ENCODE measurements at regions not wholly inside any gene's neighbourhood (a gene's known extent, or its start where the extent isn't known, plus 50 kb on each side); places are given as distances from the start of the nearest gene placed in this dataset.

GRCh38 chr22:48563118-48563965 lies 1264.3 kb downstream of the BRD1 start:
- no peak for TF ChIP-seq CTCF (conservative IDR thresholded peaks at IDR 0.05; ENCODE audit: low read depth in 2 of 2)
- no peak for TF ChIP-seq CREB1 (CRISPR knock-in tag; IDR thresholded peaks at IDR 0.05; ENCODE audit: low read depth)
- TF ChIP-seq EZH2 (IDR thresholded peaks at IDR 0.05; ENCODE audit: low read depth, unreplicated experiment), result no peak
- no peak for TF ChIP-seq POLR2AphosphoS5 (IDR thresholded peaks at IDR 0.05; ENCODE audit: low read depth)
- TF ChIP-seq EZH2phosphoT487 (IDR thresholded peaks at IDR 0.05; ENCODE audit: unreplicated experiment), result no peak
- TF ChIP-seq JUNB (IDR thresholded peaks at IDR 0.05; ENCODE audit: unreplicated experiment), result no peak
- TF ChIP-seq REST (IDR thresholded peaks at IDR 0.05; ENCODE audit: unreplicated experiment), result no peak
- TF ChIP-seq STAT1 (IDR thresholded peaks at IDR 0.05; ENCODE audit: unreplicated experiment), result no peak
- TF ChIP-seq ETS1 (IDR thresholded peaks at IDR 0.05), result no peak
- no peak for TF ChIP-seq NANOG (IDR thresholded peaks at IDR 0.05; ENCODE audit: borderline replicate concordance)
- no peak for TF ChIP-seq ZNF114 (CRISPR knock-in tag; IDR thresholded peaks at IDR 0.05)
- no peak for TF ChIP-seq ZNF331 (CRISPR knock-in tag; IDR thresholded peaks at IDR 0.05; ENCODE audit: low read depth)

All from GM23338 (cell line).